ENCODE measurements at regions not wholly inside any gene's neighbourhood (a gene's known extent, or its start where the extent isn't known, plus 50 kb on each side); places are given as distances from the start of the nearest gene placed in this dataset.
A peak's percentile ranks its signal among the peaks of the same experiment; 100 is the strongest.

DNA sequence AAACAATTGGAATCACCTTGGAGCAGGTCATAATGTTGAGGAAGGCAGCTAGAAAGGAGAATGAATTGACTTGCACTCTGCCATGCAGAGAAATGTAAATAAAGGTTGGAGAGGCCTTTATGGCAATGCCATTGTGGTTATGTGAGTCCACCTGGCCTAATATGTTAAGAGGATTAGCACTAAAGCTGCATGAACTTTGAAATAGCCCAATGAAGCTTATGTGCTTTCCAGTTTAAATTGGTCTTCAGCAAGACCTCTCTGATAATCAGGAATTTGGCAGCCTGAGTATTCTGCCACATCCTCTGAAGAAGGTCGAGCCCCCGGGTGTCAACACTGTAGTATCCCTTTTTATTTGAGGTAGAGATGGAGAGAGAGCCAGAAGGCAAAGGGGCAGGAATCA lies 464.9 kb downstream of the CDH2 start:
- peak overlapping the region; percentile 73 for H3K27ac ChIP-seq (replicated peaks; ENCODE audit: low read length)
- H3K14ac ChIP-seq (ENCODE audit: low read length): no peak overlapping the region
- no peak overlapping the region for H3K18ac ChIP-seq (ENCODE audit: low read length)
- DNase-seq (ENCODE audit: low spot score): no peak
- H2AFZ ChIP-seq (ENCODE audit: low read length): peak overlapping the region; percentile 2
- no peaks in the 10 kb centered on the region for H3K27me3 ChIP-seq (ENCODE audit: control insufficient read depth in 3 of 3, insufficient read depth in 3 of 3, low read depth in 1 of 3, low read length in 3 of 3)
- no peak overlapping the region for H3K9ac ChIP-seq (ENCODE audit: low read depth, low read length, poor library complexity)
- no peak overlapping the region for H2AK5ac ChIP-seq (ENCODE audit: low read depth, low read length)
- H3K36me3 ChIP-seq (replicated peaks in 1 of 2; ENCODE audit: control insufficient read depth in 2 of 2, insufficient read depth in 2 of 2, low read length in 2 of 2): no peaks in the 10 kb centered on the region
- WGBS, 2 donors (ENCODE audit: extremely low coverage in 2 of 2, insufficient read length in 2 of 2, insufficient replicate concordance in 1 of 2): no CpG with 5 or more reads among the region's 2 CpGs
- no peak overlapping the region for H4K8ac ChIP-seq (ENCODE audit: low read depth, low read length)
- H2BK12ac ChIP-seq (ENCODE audit: low read length): no peak overlapping the region
- no peak overlapping the region for H2BK5ac ChIP-seq (ENCODE audit: low read length)
- no peak overlapping the region for H3K4me3 ChIP-seq (ENCODE audit: low read length in 2 of 2)
- no peak overlapping the region for H2BK120ac ChIP-seq (ENCODE audit: low read depth, low read length)
- H3K9me3 ChIP-seq (replicated peaks in 1 of 2; ENCODE audit: control insufficient read depth in 2 of 2, insufficient read depth in 1 of 2, low read depth in 1 of 2, low read length in 2 of 2): peaks cover 0 to 18% of the 10 kb centered on the region in 2 donors
- no peak overlapping the region for H2BK15ac ChIP-seq (ENCODE audit: low read length)
- no peaks in the 10 kb centered on the region for H3K79me1 ChIP-seq (ENCODE audit: low read depth, low read length)
- H3K23ac ChIP-seq (ENCODE audit: low read depth, low read length, poor library complexity): no peak overlapping the region
- H3K4ac ChIP-seq (ENCODE audit: low read length): no peak overlapping the region
- H3K4me2 ChIP-seq (ENCODE audit: insufficient read depth, low read length, poor library complexity, severe bottlenecking): no peak overlapping the region
- H3K4me1 ChIP-seq (ENCODE audit: control insufficient read depth in 2 of 2, insufficient read depth in 1 of 2, low read depth in 1 of 2, low read length in 2 of 2): peaks cover 8 to 33% of the 10 kb centered on the region in 2 donors
- no peak overlapping the region for H4K91ac ChIP-seq (ENCODE audit: low read depth, low read length, poor library complexity)

DNA sequence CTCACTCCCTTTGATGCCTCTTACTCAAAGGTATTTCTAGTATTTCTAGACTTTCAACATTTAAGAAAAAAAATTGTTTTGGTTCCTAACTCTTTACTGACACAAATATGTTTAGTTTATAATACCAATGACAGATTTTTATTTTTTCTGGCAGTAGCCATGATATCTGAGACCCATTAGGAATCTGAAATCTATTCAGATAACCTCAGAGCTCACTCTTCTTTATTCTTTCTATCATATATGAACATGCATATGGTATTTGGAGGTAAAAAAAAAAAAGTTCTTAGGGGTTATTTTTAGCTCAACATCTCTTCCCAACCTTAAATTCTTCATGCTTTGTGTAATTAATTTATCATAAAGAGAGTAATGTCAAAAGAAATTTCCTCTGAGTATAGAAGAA lies 465.5 kb downstream of the CDH2 start:
- H3K4me1 ChIP-seq (ENCODE audit: control insufficient read depth in 2 of 2, insufficient read depth in 1 of 2, low read depth in 1 of 2, low read length in 2 of 2): peaks cover 7 to 30% of the 10 kb centered on the region in 2 donors
- no peak overlapping the region for H4K8ac ChIP-seq (ENCODE audit: low read depth, low read length)
- no peak overlapping the region for H2BK120ac ChIP-seq (ENCODE audit: low read depth, low read length)
- H2BK5ac ChIP-seq (ENCODE audit: low read length): no peak overlapping the region
- H3K23ac ChIP-seq (ENCODE audit: low read depth, low read length, poor library complexity): no peak overlapping the region
- no peaks in the 10 kb centered on the region for H3K36me3 ChIP-seq (replicated peaks in 1 of 2; ENCODE audit: control insufficient read depth in 2 of 2, insufficient read depth in 2 of 2, low read length in 2 of 2)
- no peak overlapping the region for H3K4ac ChIP-seq (ENCODE audit: low read length)
- H3K18ac ChIP-seq (ENCODE audit: low read length): no peak overlapping the region
- H3K9me3 ChIP-seq (replicated peaks in 1 of 2; ENCODE audit: control insufficient read depth in 2 of 2, insufficient read depth in 1 of 2, low read depth in 1 of 2, low read length in 2 of 2): peaks cover 0 to 18% of the 10 kb centered on the region in 2 donors
- DNase-seq (ENCODE audit: low spot score): no peak
- H4K91ac ChIP-seq (ENCODE audit: low read depth, low read length, poor library complexity): no peak overlapping the region
- H2BK15ac ChIP-seq (ENCODE audit: low read length): no peak overlapping the region
- H3K27me3 ChIP-seq (ENCODE audit: control insufficient read depth in 3 of 3, insufficient read depth in 3 of 3, low read depth in 1 of 3, low read length in 3 of 3): no peaks in the 10 kb centered on the region
- no peak overlapping the region for H3K27ac ChIP-seq (replicated peaks; ENCODE audit: low read length)
- no peak overlapping the region for H2AK5ac ChIP-seq (ENCODE audit: low read depth, low read length)
- no peaks in the 10 kb centered on the region for H3K79me1 ChIP-seq (ENCODE audit: low read depth, low read length)
- H3K9ac ChIP-seq (ENCODE audit: low read depth, low read length, poor library complexity): no peak overlapping the region
- H2AFZ ChIP-seq (ENCODE audit: low read length): no peak overlapping the region
- no peak overlapping the region for H3K4me2 ChIP-seq (ENCODE audit: insufficient read depth, low read length, poor library complexity, severe bottlenecking)
- no peak overlapping the region for H3K14ac ChIP-seq (ENCODE audit: low read length)
- H3K4me3 ChIP-seq (ENCODE audit: low read length in 2 of 2): no peak overlapping the region
- H2BK12ac ChIP-seq (ENCODE audit: low read length): no peak overlapping the region

DNA sequence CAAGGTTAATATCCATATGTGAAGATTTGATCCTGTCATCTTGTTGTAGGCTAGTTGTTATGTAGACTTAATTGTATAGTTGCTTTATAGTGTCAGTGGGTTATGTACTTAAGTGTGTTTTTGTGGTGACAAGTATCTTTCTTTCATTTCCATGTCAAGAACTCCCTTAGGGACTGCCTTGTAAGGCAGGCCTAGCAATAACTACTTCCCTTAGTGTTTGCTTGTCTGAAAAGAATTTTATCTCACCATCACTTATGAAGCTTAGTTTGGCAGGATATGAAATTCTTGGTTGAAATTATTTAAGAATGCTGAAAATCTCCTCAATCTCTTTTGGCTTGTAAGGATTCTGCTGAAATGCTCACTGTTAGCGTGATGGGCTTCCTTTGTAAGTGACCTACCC lies 467.6 kb downstream of the CDH2 start:
- H3K14ac ChIP-seq (ENCODE audit: low read length): no peak overlapping the region
- no peak overlapping the region for H4K91ac ChIP-seq (ENCODE audit: low read depth, low read length, poor library complexity)
- no peak for DNase-seq (ENCODE audit: low spot score)
- no peaks in the 10 kb centered on the region for H3K79me1 ChIP-seq (ENCODE audit: low read depth, low read length)
- no peak overlapping the region for H2AK5ac ChIP-seq (ENCODE audit: low read depth, low read length)
- no peaks in the 10 kb centered on the region for H3K27me3 ChIP-seq (ENCODE audit: control insufficient read depth in 3 of 3, insufficient read depth in 3 of 3, low read depth in 1 of 3, low read length in 3 of 3)
- H3K18ac ChIP-seq (ENCODE audit: low read length): no peak overlapping the region
- H3K4ac ChIP-seq (ENCODE audit: low read length): no peak overlapping the region
- no peak overlapping the region for H4K8ac ChIP-seq (ENCODE audit: low read depth, low read length)
- no peak overlapping the region for H2BK5ac ChIP-seq (ENCODE audit: low read length)
- no peak overlapping the region for H3K4me3 ChIP-seq (ENCODE audit: low read length in 2 of 2)
- H2BK15ac ChIP-seq (ENCODE audit: low read length): no peak overlapping the region
- H3K36me3 ChIP-seq (replicated peaks in 1 of 2; ENCODE audit: control insufficient read depth in 2 of 2, insufficient read depth in 2 of 2, low read length in 2 of 2): no peaks in the 10 kb centered on the region
- H3K9me3 ChIP-seq (replicated peaks in 1 of 2; ENCODE audit: control insufficient read depth in 2 of 2, insufficient read depth in 1 of 2, low read depth in 1 of 2, low read length in 2 of 2): peaks cover 0 to 13% of the 10 kb centered on the region in 2 donors
- no peak overlapping the region for H3K27ac ChIP-seq (replicated peaks; ENCODE audit: low read length)
- no peak overlapping the region for H2BK12ac ChIP-seq (ENCODE audit: low read length)
- H3K4me1 ChIP-seq (ENCODE audit: control insufficient read depth in 2 of 2, insufficient read depth in 1 of 2, low read depth in 1 of 2, low read length in 2 of 2): peaks cover 11 to 29% of the 10 kb centered on the region in 2 donors
- no peak overlapping the region for H2AFZ ChIP-seq (ENCODE audit: low read length)
- no peak overlapping the region for H3K4me2 ChIP-seq (ENCODE audit: insufficient read depth, low read length, poor library complexity, severe bottlenecking)
- no peak overlapping the region for H2BK120ac ChIP-seq (ENCODE audit: low read depth, low read length)
- H3K23ac ChIP-seq (ENCODE audit: low read depth, low read length, poor library complexity): no peak overlapping the region
- no peak overlapping the region for H3K9ac ChIP-seq (ENCODE audit: low read depth, low read length, poor library complexity)
- WGBS, 2 donors (ENCODE audit: extremely low coverage in 2 of 2, insufficient read length in 2 of 2, insufficient replicate concordance in 1 of 2): no CpG with 5 or more reads among the region's 1 CpG

DNA sequence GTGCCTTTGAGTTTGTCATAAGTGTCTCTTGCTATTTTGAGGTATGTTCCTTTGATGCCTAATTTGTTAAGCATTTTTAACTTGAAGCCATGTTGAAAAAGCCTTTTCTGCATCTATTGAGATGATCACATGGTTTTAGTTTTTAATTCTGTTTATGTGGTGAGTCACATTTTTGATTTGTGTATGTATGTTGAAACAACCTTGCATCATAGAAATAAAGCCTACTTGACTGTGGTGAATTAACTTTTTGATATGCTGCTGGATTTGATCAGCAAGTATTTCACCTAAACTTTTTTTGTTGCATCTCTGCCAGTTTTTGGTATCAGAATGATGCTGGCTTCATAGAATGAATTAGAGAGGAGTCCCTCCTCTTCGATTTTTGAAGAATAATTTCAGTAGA lies 469.7 kb downstream of the CDH2 start:
- Histone ChIP-seq H2BK15ac (ENCODE audit: low read length) (no peak overlapping the region), H2AFZ (ENCODE audit: low read length) (no peak overlapping the region), H3K18ac (ENCODE audit: low read length) (no peak overlapping the region), H3K23ac (ENCODE audit: low read depth, low read length, poor library complexity) (no peak overlapping the region), H4K8ac (ENCODE audit: low read depth, low read length) (no peak overlapping the region), H3K4me2 (ENCODE audit: insufficient read depth, low read length, poor library complexity, severe bottlenecking) (no peak overlapping the region), H3K4ac (ENCODE audit: low read length) (no peak overlapping the region), H2BK12ac (ENCODE audit: low read length) (no peak overlapping the region), H3K9me3 (replicated peaks in 1 of 2; ENCODE audit: control insufficient read depth in 2 of 2, insufficient read depth in 1 of 2, low read depth in 1 of 2, low read length in 2 of 2) (peaks cover 0 to 13% of the 10 kb centered on the region in 2 donors), H2BK5ac (ENCODE audit: low read length) (no peak overlapping the region), H3K9ac (ENCODE audit: low read depth, low read length, poor library complexity) (no peak overlapping the region), H3K36me3 (replicated peaks in 1 of 2; ENCODE audit: control insufficient read depth in 2 of 2, insufficient read depth in 2 of 2, low read length in 2 of 2) (no peaks in the 10 kb centered on the region), H3K4me1 (ENCODE audit: control insufficient read depth in 2 of 2, insufficient read depth in 1 of 2, low read depth in 1 of 2, low read length in 2 of 2) (peaks cover 5 to 12% of the 10 kb centered on the region in 2 donors), H3K4me3 (ENCODE audit: low read length in 2 of 2) (no peak overlapping the region), H2BK120ac (ENCODE audit: low read depth, low read length) (no peak overlapping the region), H3K79me1 (ENCODE audit: low read depth, low read length) (no peaks in the 10 kb centered on the region), H4K91ac (ENCODE audit: low read depth, low read length, poor library complexity) (no peak overlapping the region), H3K27me3 (ENCODE audit: control insufficient read depth in 3 of 3, insufficient read depth in 3 of 3, low read depth in 1 of 3, low read length in 3 of 3) (no peaks in the 10 kb centered on the region), H3K14ac (ENCODE audit: low read length) (no peak overlapping the region), H3K27ac (replicated peaks; ENCODE audit: low read length) (no peak overlapping the region), H2AK5ac (ENCODE audit: low read depth, low read length) (no peak overlapping the region)
- DNase-seq (ENCODE audit: low spot score): no peak
- no CpG with 5 or more reads among the region's 1 CpG for WGBS, 2 donors (ENCODE audit: extremely low coverage in 2 of 2, insufficient read length in 2 of 2, insufficient replicate concordance in 1 of 2)

Measured in neuronal stem cell (in vitro differentiated cells).